ENCODE measurements at regions not wholly inside any gene's neighbourhood (a gene's known extent, or its start where the extent isn't known, plus 50 kb on each side); places are given as distances from the start of the nearest gene placed in this dataset.

- DNase-seq (ENCODE audit: low read depth in 2 of 2, low spot score in 1 of 2) = no peak
Measured at GRCh38 chr1:193562121-193562520, 375.7 kb upstream of the B3GALT2 start.

- no peak for DNase-seq (ENCODE audit: low read depth in 2 of 2, low spot score in 1 of 2)
Measured at GRCh38 chr1:193558491-193559028, 372.1 kb upstream of the B3GALT2 start.

- no peak for DNase-seq (ENCODE audit: low read depth in 2 of 2, low spot score in 1 of 2)
Measured at GRCh38 chr1:193555662-193556441, 369.4 kb upstream of the B3GALT2 start.

GRCh38 chr1:193553564-193553963 is 367.2 kb upstream of the B3GALT2 start:
- DNase-seq (ENCODE audit: low read depth in 2 of 2, low spot score in 1 of 2) = no peak

- no peak for DNase-seq (ENCODE audit: low read depth in 2 of 2, low spot score in 1 of 2)
Measured at GRCh38 chr1:193552274-193552673, 365.9 kb upstream of the B3GALT2 start.

- DNase-seq (ENCODE audit: low read depth in 2 of 2, low spot score in 1 of 2) = no peak
Measured at GRCh38 chr1:193549081-193549480, 362.7 kb upstream of the B3GALT2 start.

GRCh38 chr1:193545171-193545570 is 358.8 kb upstream of the B3GALT2 start:
- DNase-seq (ENCODE audit: low read depth in 2 of 2, low spot score in 1 of 2) = no peak

- DNase-seq (ENCODE audit: low read depth in 2 of 2, low spot score in 1 of 2) = no peak
Measured at GRCh38 chr1:193543259-193543658, 356.8 kb upstream of the B3GALT2 start.

GRCh38 chr1:193542690-193543089 is 356.3 kb upstream of the B3GALT2 start:
- no peak for DNase-seq (ENCODE audit: low read depth in 2 of 2, low spot score in 1 of 2)

- DNase-seq (ENCODE audit: low read depth in 2 of 2, low spot score in 1 of 2) = no peak
Measured at GRCh38 chr1:193540511-193540910, 354.1 kb upstream of the B3GALT2 start.

GRCh38 chr1:193539731-193540459 is 353.5 kb upstream of the B3GALT2 start:
- DNase-seq (ENCODE audit: low read depth in 2 of 2, low spot score in 1 of 2) = no peak

GRCh38 chr1:193538680-193539079 is 352.3 kb upstream of the B3GALT2 start:
- no peak for DNase-seq (ENCODE audit: low read depth in 2 of 2, low spot score in 1 of 2)

- DNase-seq (ENCODE audit: low read depth in 2 of 2, low spot score in 1 of 2) = no peak
Measured at GRCh38 chr1:193538003-193538354, 351.6 kb upstream of the B3GALT2 start.

- DNase-seq (ENCODE audit: low read depth in 2 of 2, low spot score in 1 of 2) = no peak
Measured at GRCh38 chr1:193537266-193538002, 351.0 kb upstream of the B3GALT2 start.

GRCh38 chr1:193533853-193534252 is 347.4 kb upstream of the B3GALT2 start:
- DNase-seq (ENCODE audit: low read depth in 2 of 2, low spot score in 1 of 2) = no peak

- DNase-seq (ENCODE audit: low read depth in 2 of 2, low spot score in 1 of 2) = no peak
Measured at GRCh38 chr1:193525917-193526710, 339.7 kb upstream of the B3GALT2 start.

- DNase-seq (ENCODE audit: low read depth in 2 of 2, low spot score in 1 of 2) = no peak
Measured at GRCh38 chr1:193525411-193525810, 339.0 kb upstream of the B3GALT2 start.

- DNase-seq (ENCODE audit: low read depth in 2 of 2, low spot score in 1 of 2) = no peak
Measured at GRCh38 chr1:193524616-193525015, 338.2 kb upstream of the B3GALT2 start.

- no peak for DNase-seq (ENCODE audit: low read depth in 2 of 2, low spot score in 1 of 2)
Measured at GRCh38 chr1:193524021-193524420, 337.6 kb upstream of the B3GALT2 start.

GRCh38 chr1:193520472-193520871 is 334.1 kb upstream of the B3GALT2 start:
- DNase-seq (ENCODE audit: low read depth in 2 of 2, low spot score in 1 of 2) = no peak

GRCh38 chr1:193519922-193520321 is 333.5 kb upstream of the B3GALT2 start:
- DNase-seq (ENCODE audit: low read depth in 2 of 2, low spot score in 1 of 2) = no peak
